AG04449 (cell line): ENCODE measurements at regions not wholly inside any gene's neighbourhood (a gene's known extent, or its start where the extent isn't known, plus 50 kb on each side); places are given as distances from the start of the nearest gene placed in this dataset.

Source experiments
- CTCF ChIA-PET: fragments of 350-600 bp; formaldehyde crosslinking; extraction: SDS; loops from one replicate; lab custom pipeline; 2021; ENCODE audit warnings: antibody characterized with exemption; lab: Yijun Ruan, JAX
- POLR2A ChIA-PET: fragments of 400-600, 350-600 bp; formaldehyde crosslinking; extraction: SDS; loops from one replicate; lab custom pipeline; 2020; ENCODE audit warnings: antibody characterized with exemption, inconsistent platforms; lab: Yijun Ruan, JAX
- DNase-seq: peaks from one replicate; pipeline ENCODE4 v3.0.0-alpha.2; 2010; ENCODE audit warnings: low read depth, low spot score
- H3K4me3 ChIP-seq: 2 replicates; pipeline ENCODE4 v1.5.1; 2011; ENCODE audit warnings: low read depth, mild to moderate bottlenecking, control low read depth, low read length
- CTCF ChIP-seq: IDR thresholded peaks from one replicate; pipeline ENCODE4 v1.5.1; 2011; ENCODE audit warnings: mild to moderate bottlenecking, moderate library complexity, low read length, control low read depth, inconsistent platforms; ENCODE audit not compliant: insufficient read depth; ENCODE audit errors: missing control alignments

GRCh38 chr6:140311146-140311545 is 936.7 kb upstream of the CITED2 start:
- POLR2A ChIA-PET, result no interaction called here
- no peak for DNase-seq
- no peak for TF ChIP-seq CTCF
- no peak overlapping the region for H3K4me3 ChIP-seq
- CTCF ChIA-PET, result no interaction called here

- no peak overlapping the region for H3K4me3 ChIP-seq
- DNase-seq, result no peak
- no peak for TF ChIP-seq CTCF
- ChIA-PET CTCF (no interaction called here), POLR2A (no interaction called here)
These were observed 928.9 kb upstream of the CITED2 start for GRCh38 chr6:140303218-140303949.

- ChIA-PET POLR2A (no interaction called here), CTCF (interaction anchor here (0.6 kb wide), 1 partner anchor 110 kb away, joined by 4 read pairs; no protein-coding TSS in a partner anchor)
- H3K4me3 ChIP-seq, result no peak overlapping the region
- DNase-seq, result no peak
- no peak for TF ChIP-seq CTCF
These were observed 925.9 kb upstream of the CITED2 start for GRCh38 chr6:140300331-140300730.

- no peak for DNase-seq
- CTCF ChIA-PET, result no interaction called here
- TF ChIP-seq CTCF, result no peak
- POLR2A ChIA-PET, result no interaction called here
- no peak overlapping the region for H3K4me3 ChIP-seq
These were observed 914.7 kb upstream of the CITED2 start for GRCh38 chr6:140289186-140289585.

- ChIA-PET CTCF (no interaction called here), POLR2A (no interaction called here)
- TF ChIP-seq CTCF, result no peak
These were observed 911.7 kb upstream of the CITED2 start for GRCh38 chr6:140285998-140286690.

GRCh38 chr6:140285471-140285870 is 911.0 kb upstream of the CITED2 start:
- TF ChIP-seq CTCF, result no peak
- ChIA-PET CTCF (no interaction called here), POLR2A (no interaction called here)
- H3K4me3 ChIP-seq, result no peak overlapping the region
- no peak for DNase-seq

More at GRCh38 chr6:140285998-140286690, 911.7 kb upstream of the CITED2 start:
- no peak for DNase-seq
- no peak overlapping the region for H3K4me3 ChIP-seq
